WERI-Rb-1 (cell line): ENCODE measurements at regions not wholly inside any gene's neighbourhood (a gene's known extent, or its start where the extent isn't known, plus 50 kb on each side); places are given as distances from the start of the nearest gene placed in this dataset.
"Not testable (repeated sequence)": the region's sequence is repeated elsewhere in the genome, so short reads cannot be mapped to it uniquely, and the experiment has no call there.

ENCODE experiments used
- DNase-seq: peaks from one replicate; pipeline ENCODE4 v3.0.0-alpha.2; 2020
- H3K27ac ChIP-seq: fragments of 250-450 bp; sonication (Bioruptor Pico); 2 replicates; pipeline ENCODE4 v1.5.1; 2020; ENCODE audit warnings: mild to moderate bottlenecking, moderate library complexity
- H3K27me3 ChIP-seq: fragments of 250-450 bp; sonication (Bioruptor Pico); 2 replicates; pipeline ENCODE4 v1.5.1; 2021; ENCODE audit warnings: mild to moderate bottlenecking, low read depth, moderate library complexity; ENCODE audit not compliant: insufficient read depth, severe bottlenecking
- H3K36me3 ChIP-seq: fragments of 250-450 bp; sonication (Bioruptor Pico); 2 replicates; pipeline ENCODE4 v1.5.1; 2020; ENCODE audit warnings: mild to moderate bottlenecking, moderate library complexity
- H3K4me3 ChIP-seq: 2 replicates; pipeline ENCODE4 v1.5.1; 2011; ENCODE audit warnings: low read depth, mild to moderate bottlenecking, control low read depth, low read length
- H3K9me3 ChIP-seq: fragments of 250-450 bp; sonication (Bioruptor Pico); 2 replicates; pipeline ENCODE4 v1.5.1; 2021; ENCODE audit warnings: mild to moderate bottlenecking, moderate library complexity; ENCODE audit not compliant: severe bottlenecking
- CTCF ChIP-seq: IDR thresholded peaks from 2 replicates; pipeline ENCODE4 v1.5.1; 2011; ENCODE audit warnings: low read depth, mild to moderate bottlenecking, control low read depth, inconsistent platforms, low read length

- H3K27ac ChIP-seq = no peak overlapping the region
- no peaks in the 10 kb centered on the region for H3K9me3 ChIP-seq
- H3K27me3 ChIP-seq = no peaks in the 10 kb centered on the region
- TF ChIP-seq CTCF = no peak
- no peak for DNase-seq
- no peak overlapping the region for H3K4me3 ChIP-seq
- H3K36me3 ChIP-seq = no peaks in the 10 kb centered on the region
These were observed 2306.2 kb upstream of the ACO1 start for GRCh38 chr9:30078195-30078594.

GRCh38 chr9:30089428-30089827 is 2295.0 kb upstream of the ACO1 start:
- TF ChIP-seq CTCF = no peak
- H3K27ac ChIP-seq = no peak overlapping the region

GRCh38 chr9:30103647-30104394 is 2280.6 kb upstream of the ACO1 start:
- Histone ChIP-seq H3K27me3 (no peaks in the 10 kb centered on the region), H3K9me3 (no peaks in the 10 kb centered on the region), H3K4me3 (no peak overlapping the region), H3K36me3 (no peaks in the 10 kb centered on the region), H3K27ac (no peak overlapping the region)
- TF ChIP-seq CTCF = no peak
- DNase-seq = no peak

More at GRCh38 chr9:30089428-30089827, 2295.0 kb upstream of the ACO1 start:
- DNase-seq = no peak
- H3K4me3 ChIP-seq = no peak overlapping the region
- no peaks in the 10 kb centered on the region for H3K27me3 ChIP-seq
- H3K9me3 ChIP-seq = no peaks in the 10 kb centered on the region
- H3K36me3 ChIP-seq = no peaks in the 10 kb centered on the region

- H3K27me3 ChIP-seq, H3K4me3 ChIP-seq, H3K36me3 ChIP-seq, H3K9me3 ChIP-seq, DNase-seq, H3K27ac ChIP-seq: not testable (repeated sequence)
These were observed 2277.3 kb upstream of the ACO1 start for GRCh38 chr9:30107134-30107533.

GRCh38 chr9:30116673-30117217 is 2267.7 kb upstream of the ACO1 start:
- no peak for TF ChIP-seq CTCF
- H3K9me3 ChIP-seq = no peaks in the 10 kb centered on the region
- no peak overlapping the region for H3K27ac ChIP-seq
- no peak for DNase-seq
- H3K36me3 ChIP-seq = no peaks in the 10 kb centered on the region
- H3K27me3 ChIP-seq = no peaks in the 10 kb centered on the region
- no peak overlapping the region for H3K4me3 ChIP-seq

- no peaks in the 10 kb centered on the region for H3K36me3 ChIP-seq
- no peak for TF ChIP-seq CTCF
- no peaks in the 10 kb centered on the region for H3K9me3 ChIP-seq
- H3K4me3 ChIP-seq = no peak overlapping the region
- H3K27ac ChIP-seq = no peak overlapping the region
- no peak for DNase-seq
- H3K27me3 ChIP-seq = no peaks in the 10 kb centered on the region
These were observed 2263.8 kb upstream of the ACO1 start for GRCh38 chr9:30120666-30121065.
